Fibroblast of skin of left biceps (primary cell): ENCODE measurements at regions not wholly inside any gene's neighbourhood (a gene's known extent, or its start where the extent isn't known, plus 50 kb on each side); places are given as distances from the start of the nearest gene placed in this dataset.

Source experiments
- DNase-seq, 2 experiments: peaks; one replicate each; pipeline ENCODE4 v3.0.0-alpha.2; 2013; ENCODE audit warnings: low read depth in 2 of 2

DNA sequence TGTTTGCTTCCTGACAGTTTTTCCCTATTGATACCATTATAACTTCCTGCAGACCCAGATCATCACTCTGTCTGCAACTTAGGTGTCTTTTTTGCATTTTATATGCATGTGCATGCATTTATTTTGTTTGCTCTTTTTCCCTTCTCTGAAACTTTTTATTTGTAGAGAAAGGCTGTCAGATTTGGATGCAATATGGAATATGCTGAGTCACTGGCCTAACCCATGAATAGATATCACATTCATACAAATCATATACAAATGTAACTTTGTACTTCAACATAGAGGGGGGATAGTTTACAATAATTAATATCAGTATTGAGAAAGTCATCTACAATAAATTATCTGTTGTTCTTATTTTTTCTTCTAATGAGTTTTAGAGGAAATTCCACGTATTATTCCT, 1465.0 kb downstream of the EFNB2 start:
- DNase-seq = no peak

DNA sequence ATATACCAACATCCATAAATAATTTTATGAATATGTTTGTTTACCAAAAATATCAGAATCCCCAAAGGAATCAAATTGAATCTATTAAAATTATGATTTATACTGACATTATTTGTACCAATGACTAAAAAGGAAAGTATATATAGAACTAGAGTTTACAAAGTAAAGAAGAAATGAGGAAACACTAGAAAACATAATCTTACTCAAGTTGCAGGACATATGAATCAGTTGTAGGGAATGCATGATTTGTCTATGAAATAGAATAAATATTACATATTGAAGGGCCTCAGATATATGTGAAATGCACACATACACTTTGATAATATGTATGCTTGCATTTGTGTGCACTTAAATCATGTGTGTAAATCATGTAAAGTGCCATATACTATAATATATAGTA, 1466.4 kb downstream of the EFNB2 start:
- DNase-seq = no peak

DNA sequence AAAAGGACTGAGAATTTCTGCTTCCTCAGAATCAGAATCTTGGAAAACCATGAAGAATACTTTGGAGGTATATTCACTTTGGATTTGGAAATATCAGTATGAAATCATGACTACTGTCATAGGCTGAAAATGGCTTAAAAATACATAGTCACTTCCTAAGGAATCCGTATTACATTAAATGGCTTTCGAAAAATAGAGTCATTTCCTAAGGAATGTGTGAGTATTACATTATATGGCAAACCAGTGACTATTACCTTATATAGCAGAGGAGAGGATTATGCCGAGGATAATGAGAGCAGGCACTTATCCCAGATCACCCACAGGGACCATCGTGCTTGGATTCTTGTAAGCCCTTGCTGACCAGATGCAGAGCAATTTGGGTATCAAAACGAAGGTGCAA, 1471.8 kb downstream of the EFNB2 start:
- DNase-seq = no peak

DNA sequence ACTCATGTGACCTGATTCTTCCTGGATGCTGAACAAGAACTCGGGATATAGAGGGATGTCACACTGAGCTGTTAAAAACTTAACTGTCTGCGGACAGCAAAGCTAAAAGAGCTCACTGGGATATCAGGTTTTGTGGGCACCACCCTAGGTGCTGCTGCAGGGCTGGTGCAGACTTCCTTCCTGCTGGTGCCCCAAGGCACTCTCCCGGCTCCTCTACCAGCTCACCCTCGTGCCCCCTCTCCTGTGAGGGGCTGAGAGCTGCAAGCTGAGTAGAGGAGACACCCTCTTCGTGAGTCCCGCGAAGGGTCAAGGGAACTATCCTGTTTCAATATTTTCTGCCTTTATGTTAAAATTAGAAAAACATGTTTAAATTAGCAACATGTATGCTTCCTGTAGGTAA, 1475.7 kb downstream of the EFNB2 start:
- DNase-seq = no peak

DNA sequence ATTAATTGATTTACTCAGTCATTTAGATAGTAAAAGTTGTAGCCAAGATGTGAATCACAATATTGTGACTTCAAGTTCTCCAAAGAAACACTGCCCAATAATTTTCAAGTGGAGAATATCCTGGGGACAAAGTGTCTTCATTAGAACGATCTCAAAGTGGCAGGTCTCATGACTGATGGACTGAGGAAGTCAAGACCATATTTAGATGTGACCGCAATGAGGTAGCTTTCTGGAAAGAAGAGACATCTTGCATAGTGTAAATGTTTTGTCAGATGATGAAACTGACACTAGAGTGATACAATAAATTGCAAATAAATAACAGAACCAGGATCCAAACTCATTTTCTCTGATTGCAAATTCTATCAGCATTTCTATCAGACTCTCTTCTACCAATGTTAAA, 1476.9 kb downstream of the EFNB2 start:
- no peak for DNase-seq

DNA sequence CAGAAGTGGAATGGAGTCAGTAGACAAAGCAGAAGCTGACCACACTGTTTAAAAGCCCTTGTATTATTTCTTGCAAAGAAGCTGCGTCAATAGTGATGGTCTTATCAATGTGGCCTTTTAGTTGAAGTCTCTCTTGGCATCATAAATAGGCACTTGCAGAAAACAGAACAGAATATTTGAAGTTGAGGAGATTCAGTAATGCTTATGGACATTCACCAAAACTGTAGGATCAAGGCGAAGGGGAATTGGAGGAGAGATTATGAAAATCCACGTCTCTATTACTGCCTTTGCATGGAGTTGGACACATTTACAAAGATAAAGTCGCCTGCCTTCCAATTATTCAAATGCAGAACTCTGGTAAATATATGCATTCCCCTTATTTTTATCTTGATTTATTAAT, 1482.8 kb downstream of the EFNB2 start:
- no peak for DNase-seq

DNA sequence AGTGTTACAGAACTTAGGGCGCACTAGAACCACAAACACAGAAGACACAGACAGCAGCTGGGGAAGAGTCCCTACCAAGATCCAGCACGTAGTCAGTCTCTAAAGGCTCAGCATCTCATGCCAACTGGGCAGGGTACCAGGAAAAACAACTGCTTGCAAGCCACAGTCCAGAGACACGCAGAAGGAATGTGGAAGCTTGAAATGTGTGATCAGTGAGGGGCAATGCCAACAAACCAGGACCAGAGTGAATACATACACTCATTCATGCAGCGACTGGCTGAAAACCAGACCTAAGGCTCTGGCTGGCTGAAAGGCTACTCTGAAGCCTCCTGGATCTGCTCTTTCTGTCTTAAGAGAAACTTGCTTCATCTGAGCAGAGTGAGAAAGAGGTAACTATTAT, 1484.8 kb downstream of the EFNB2 start:
- no peak for DNase-seq

DNA sequence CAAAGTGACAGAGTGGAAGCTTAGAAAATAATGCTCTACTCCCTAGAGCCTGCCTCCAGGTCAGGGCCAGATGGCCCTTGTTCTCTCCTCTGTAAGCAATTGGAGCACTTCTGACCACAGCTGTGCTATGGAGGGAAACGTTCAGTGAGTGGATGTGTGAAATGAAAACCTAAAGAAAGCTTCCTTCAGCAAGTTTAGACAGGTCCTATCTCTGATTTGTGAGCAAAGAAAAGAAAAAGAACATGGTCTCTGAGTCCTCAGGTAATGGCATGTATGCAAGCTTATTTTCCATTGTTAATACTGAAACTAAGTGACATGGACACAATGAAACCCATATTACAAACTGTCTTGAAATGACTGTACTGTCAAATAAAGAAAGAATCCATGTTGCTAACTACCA, 1486.8 kb downstream of the EFNB2 start:
- DNase-seq = no peak

DNA sequence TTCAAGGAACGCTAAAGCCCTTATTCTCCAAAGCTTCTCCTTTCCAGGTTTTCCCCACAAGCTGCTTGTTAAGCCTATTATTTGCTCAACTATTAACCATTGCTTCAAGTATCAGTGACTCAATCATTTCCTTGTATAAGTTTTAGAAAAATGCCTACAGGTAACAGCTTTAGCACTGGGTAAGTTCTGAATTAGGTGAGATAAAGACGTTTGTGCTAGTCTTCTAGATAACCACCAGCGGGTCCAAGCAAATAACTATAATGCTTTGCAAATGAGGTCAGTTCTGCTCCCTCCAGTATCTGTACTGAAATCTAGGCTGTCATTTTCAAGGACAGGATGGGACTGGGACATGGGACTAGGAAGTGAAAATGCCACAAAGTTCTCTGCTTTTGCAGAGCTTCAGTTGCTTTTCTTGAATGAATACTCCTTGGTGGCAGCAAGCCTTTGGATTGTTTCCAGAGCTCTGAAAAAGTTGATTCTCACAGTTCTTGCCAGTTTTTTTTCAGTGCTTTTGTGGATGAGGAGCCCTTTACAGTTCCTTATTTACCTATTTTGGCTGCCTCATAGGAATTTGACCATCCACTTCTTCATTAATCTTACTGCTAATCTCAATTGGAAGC, 1487.7 kb downstream of the EFNB2 start:
- no peak for DNase-seq

DNA sequence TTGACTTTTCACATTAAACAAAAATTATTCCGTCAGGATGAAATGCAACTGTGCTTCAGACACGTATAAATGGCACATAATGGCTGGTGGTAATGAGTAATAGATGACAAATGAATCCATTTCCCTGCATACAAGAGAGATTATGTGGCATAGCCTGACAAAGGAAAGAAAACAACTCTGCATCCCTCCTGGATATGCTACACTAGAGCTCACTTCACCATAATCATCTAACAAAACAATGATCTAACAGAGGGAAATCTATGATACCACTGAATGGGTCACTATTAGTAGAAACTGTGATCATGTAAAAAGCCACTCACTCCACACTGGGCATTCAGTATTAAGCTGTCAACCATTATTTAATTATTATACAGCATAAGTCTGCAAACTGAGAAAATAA, 1498.4 kb downstream of the EFNB2 start:
- no peak for DNase-seq

DNA sequence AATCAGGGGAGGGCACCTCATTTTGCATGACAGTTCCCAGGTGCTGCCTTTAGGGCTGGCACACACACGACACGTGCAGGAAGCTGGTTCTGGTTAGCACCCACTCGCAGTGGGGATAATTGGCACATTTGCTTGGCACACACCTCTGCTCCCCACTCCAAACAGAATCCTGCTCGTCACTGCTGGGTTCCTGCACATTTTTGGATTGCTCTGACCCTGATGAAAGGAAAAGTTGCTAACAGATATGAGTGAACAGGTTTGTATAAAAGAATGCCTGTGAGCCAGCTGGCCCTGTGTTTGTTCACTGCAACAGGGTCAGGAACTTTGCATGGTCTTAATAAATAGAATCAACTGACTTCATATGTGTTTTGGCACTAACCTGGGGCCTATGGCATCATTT, 1500.4 kb downstream of the EFNB2 start:
- DNase-seq = no peak

DNA sequence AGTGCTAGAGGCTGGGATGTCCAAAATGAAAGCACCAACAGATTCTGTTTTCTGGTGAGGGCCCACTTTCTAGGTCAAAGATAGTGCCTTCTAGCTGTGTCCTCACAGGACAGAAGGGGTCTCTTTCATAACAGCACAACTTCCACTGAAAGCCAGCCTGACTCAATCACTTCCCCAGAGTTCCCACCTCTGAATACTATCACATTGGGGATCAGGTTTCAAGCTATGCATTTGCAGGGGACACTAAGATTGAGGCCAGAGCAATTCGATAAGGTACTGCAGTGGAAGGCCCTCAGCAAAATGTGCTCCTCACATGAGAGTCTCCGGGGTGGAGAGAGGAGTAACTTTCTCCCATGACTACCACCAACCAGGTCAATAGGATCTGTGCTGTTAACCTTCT, 1501.5 kb downstream of the EFNB2 start:
- DNase-seq = no peak

DNA sequence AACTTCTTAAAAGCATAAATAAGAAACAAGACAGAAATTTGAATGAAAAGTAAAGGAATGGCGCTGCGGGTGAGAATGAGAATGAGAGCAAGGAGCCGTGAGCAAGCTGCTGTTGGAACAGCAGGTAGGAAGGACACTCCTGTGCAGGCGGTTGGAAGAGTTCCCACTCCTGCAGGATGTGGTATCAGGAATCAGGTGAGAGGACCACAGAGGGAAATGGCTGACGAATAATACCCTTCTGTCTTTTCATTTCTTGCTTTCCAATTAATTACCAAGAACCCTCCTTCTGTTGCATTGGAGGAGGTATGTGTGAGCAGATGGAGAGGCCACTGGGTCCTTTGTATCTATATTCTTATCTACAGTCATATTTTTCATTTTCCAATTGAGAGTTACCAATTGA, 1504.2 kb downstream of the EFNB2 start:
- DNase-seq = no peak

DNA sequence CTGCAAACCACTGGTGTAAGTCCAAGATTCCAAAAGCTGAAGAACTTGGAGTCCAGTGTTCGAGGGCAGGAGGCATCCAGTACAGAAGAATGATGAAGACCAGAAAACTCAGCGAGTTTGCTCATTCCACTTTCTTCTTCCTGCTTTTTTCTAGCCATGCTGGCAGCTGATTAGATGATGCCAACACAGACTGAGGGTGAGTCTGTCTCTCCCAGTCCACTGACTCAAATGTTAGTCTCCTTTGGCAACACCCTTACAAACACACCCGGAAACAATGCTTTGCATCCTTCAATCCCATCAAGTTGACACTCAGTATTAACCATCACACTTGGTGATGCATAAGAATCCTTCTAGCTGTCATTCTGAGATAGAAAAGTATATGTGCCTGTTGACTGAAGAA, 1504.6 kb downstream of the EFNB2 start:
- DNase-seq = no peak

DNA sequence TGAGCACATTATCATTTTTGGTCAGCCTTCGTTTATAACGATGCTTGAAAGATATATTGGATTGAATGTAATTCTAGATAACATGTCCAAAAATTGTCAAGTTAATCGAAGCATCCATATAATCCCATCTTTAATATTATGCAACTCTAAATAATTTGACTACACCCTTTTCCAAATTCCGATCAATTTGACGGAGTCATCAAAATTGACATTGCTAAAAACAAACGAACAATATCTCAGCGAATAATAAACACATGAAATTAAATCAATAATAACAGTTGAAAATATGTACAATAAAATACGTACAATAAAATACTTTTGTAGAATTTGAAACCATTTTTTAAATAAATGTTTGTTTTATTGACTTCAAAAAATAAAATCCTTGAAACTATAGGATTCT, 1516.4 kb downstream of the EFNB2 start:
- no peak for DNase-seq

DNA sequence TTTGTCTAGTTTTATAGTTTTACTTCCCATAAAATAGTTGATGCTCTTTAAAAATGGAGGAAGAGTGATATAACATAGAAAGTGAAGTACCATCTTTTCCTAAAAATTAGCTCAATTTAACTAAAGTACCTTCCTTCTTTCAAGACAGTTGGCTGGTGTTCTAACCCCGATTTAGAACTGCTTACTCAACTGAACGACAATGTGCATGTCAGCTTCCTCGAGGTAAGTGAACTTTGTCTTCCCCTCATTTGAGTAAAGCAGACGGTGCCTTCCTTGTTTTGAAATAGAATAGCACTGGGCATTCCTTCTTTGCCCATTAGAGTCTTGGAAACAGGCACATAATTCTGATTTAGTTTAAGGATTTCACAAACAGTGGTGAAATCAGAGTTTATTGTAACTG, 1519.2 kb downstream of the EFNB2 start:
- no peak for DNase-seq

DNA sequence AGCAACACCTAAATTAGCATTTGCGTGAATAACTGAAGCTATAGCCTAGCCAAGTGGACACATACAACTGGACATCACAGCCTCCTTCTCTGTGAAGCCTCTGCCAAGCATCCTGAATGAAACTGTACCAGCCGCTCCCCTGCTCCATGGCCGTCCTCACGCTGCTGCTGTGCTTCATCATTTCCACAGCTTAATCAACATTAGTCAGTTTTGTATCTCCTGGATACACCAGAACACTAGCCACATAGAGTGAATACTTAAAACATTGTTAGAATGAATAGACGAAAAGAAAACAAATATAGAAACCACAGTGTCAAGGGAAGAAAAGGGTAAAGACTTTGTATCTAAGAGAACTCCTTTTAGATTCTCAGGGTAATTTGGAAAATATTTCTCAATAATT, 1526.9 kb downstream of the EFNB2 start:
- DNase-seq = no peak

DNA sequence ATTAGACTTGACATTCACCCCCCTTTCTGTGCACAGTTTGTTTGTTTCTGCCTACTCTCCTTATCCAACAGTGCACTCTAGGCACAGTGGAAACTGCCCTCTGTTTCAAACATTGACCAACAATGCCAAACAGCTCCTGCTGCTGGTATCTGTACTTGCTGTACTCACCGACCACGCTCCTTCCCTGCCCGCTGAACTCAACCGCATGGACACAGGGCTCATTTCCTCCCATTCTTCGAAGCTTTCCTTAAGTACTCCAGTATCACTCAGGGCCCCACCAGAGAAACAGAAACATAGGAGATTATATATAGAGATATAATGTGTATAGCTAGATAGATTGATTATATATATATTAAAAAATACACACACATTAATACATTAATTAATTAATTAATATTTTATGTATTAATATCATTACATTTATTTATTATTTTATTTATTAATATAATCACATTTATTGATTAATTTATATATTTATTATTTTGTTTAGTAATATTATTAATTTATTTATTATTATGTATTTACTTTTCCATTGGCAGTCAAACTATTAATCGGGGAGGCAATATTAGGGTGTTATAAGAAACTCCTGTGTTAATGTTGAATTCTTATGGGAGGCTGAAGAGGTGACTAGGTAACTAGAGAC, 1528.2 kb downstream of the EFNB2 start:
- no peak for DNase-seq

DNA sequence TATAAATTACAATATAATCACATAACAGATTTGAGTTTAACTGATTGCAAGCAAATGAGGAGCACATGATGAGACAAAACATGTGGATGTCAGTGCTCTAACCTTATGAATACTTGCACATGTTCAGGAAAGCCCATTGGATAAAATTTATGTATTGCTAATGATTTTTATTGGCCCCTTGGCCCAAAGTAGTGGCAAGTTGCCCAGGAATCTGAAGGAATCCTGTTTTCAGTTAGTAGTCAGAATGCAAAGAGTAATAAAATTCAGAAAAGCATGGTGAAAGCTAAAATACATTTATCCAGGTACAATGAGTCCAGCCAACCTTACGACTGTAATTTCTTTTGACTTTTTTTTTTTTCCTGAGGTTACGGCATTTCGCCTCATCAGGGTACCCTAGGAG, 1539.4 kb downstream of the EFNB2 start:
- peak; percentile 37 to 45 for DNase-seq

DNA sequence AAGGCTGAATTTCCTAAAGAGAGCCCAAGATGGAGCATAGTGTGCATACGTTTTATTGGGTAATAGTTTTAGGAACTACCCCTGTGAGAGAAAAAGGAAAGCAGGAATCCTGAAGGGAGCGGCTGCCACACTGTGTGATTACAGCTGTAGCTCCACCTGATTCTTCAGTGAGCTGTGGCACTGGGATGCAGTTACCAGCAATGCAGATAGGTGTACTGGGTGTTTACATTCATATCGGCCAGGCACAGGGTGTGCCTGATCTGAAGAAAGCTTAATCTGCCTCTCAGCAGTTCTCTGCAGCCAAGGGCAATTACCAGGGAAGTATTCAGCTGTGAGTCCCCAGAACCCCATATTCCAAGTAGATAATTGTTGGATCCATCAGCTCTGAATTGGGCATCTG, 1541.8 kb downstream of the EFNB2 start:
- DNase-seq = no peak

DNA sequence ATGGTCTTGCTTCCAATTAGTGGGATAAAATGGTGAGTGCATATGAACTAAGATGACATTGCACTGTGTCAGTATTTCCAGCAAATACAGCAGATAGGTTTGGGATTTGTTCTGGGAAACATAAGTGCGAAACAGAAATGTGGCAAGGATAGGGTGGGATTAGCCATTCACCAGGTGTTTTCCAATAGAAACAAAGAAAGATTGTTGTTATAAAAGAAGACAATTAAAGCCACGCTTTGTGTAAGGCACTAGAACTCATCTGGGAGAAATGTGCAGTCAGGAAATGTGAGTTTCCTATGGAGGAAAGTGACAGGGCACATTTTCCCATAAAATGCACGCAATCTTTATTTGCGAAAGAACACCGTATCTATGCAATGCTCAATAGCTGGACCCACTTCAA, 1547.8 kb downstream of the EFNB2 start:
- no peak for DNase-seq

DNA sequence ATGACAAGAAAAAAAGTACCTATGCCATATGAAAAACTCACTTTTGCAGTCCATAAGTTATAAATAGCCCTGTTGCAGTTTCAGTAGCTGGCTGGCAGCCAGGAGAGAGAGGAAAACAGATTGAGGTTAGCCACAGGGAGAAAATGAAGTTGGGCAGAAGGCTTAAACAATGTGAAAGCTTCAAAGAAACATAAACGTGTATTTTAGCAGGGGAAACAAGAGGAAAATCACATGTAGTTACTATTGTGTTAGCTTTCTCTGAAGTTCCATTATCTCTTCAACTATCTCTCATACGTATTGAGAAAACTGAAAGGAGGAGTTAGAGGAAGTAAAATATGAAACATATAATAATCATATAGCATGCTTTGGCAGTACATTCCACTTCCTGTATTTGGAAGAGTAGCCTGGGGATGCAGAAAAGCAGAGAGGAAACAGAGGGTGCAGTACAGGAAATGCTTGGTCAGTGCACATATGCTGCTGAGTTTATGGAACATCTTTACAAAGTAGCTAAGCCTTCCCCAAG, 1551.1 kb downstream of the EFNB2 start:
- DNase-seq = peak; percentile 32 to 49

DNA sequence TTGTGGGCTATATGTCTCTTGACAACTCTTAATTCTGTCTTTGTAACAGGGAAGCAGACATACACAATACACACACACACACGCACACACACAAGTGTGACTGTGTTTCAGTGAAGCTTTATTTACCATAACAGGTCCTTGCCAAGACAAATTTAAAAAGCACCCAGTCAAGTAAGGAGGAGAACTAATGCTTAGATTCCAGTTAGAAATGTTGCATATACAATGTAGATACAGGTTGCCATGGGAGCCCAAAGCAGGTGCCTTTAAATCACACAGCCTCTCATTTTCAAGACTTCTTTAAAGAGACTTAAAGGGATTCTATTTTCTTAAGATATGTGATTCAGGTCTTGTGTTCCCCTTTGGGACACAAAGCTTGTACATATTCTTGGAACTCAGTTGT, 1551.9 kb downstream of the EFNB2 start:
- no peak for DNase-seq

DNA sequence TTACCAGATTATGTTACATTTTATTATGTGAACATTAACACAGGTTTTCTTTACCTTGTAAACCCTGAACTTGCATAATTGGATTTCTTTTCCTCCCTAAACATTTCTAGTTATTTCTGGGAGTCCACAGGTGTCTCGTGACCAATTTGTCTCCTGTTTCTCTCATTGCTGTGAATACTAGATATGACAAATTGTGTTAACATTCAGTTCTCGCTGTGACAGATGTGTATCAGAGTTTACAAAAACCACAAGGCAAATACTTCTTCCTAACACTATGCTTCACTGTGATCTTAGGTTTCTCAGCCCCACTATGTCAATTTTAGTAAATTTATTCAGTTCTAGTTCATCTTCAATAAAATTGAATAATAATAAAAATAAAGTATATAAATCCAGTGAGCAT, 1554.9 kb downstream of the EFNB2 start:
- no peak for DNase-seq
